ENCODE measurements at regions not wholly inside any gene's neighbourhood (a gene's known extent, or its start where the extent isn't known, plus 50 kb on each side); places are given as distances from the start of the nearest gene placed in this dataset.
"Not testable (repeated sequence)": the region's sequence is repeated elsewhere in the genome, so short reads cannot be mapped to it uniquely, and the experiment has no call there.

DNA sequence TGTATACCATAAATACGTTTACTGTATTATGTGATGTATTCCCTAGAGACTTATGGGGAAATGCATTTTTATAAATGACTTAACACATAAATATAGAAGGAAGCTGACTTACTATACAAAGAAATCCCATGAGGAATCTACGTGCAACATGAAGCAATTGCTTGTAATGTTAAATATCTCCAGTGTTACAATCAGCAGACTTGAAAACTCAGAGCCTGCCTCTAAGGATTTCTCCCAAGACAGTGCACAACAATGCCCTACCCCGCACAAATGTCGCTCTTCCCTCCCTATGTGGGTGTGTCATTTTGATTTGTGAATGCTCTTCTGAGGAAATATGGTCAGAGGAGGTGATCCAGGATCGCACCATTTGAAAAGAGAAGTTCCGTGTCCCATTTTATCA, 629.0 kb downstream of the NR2F2 start:
- no peak for DNase-seq

DNA sequence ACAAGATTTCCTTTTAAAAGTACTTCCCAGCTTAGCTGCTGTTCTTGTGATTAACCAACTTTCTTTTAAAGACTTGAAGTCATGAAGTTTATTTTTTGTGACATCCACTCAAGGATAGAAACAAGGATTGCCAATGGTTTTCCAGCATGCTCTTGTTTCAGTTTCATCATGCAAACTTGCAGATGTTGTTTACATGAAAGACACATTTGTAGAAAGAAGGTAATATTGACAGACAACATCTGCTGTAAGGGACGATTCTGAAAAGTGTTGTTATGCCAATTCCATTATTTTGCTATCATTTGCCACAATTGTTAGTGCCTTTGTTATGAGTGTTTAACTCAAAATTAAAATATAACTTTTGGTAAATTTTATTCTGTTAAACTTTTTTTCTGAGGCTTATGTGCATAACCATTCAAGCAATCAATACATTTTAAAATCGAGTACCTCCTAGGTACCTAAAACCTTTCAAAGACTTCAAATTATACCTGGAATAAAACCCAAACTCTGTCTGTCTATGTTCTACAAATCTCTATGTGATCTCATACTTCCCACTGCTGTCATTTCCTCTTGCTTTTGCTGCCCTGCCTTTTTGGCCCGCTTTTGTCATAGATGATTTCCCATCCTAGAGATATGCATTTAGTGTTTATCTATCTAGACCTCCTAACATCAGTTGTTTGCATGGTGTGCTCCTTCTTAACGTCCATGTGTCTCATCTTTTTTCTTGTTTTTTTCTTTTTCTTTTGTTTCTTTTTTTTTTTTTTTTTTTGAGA, 630.4 kb downstream of the NR2F2 start:
- DNase-seq = no peak

DNA sequence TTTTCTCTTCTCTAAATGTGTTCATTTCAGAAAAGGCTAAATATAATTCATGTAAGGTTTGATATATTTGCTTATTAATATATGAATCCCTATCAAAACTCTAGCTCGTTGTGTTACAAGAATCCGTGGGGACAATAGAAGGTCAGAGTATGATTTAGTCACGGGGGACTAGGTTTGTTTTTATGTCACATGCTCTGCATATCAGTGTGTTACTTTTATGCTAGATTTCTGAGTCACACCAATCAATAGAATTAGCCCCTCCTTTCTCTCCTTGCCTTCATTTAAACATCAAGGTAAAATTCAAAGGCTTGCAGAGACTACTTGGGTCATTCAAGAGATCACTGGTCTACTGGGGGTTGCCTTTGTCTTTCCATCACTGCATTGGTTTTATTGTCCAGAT, 636.1 kb downstream of the NR2F2 start:
- no peak for DNase-seq

DNA sequence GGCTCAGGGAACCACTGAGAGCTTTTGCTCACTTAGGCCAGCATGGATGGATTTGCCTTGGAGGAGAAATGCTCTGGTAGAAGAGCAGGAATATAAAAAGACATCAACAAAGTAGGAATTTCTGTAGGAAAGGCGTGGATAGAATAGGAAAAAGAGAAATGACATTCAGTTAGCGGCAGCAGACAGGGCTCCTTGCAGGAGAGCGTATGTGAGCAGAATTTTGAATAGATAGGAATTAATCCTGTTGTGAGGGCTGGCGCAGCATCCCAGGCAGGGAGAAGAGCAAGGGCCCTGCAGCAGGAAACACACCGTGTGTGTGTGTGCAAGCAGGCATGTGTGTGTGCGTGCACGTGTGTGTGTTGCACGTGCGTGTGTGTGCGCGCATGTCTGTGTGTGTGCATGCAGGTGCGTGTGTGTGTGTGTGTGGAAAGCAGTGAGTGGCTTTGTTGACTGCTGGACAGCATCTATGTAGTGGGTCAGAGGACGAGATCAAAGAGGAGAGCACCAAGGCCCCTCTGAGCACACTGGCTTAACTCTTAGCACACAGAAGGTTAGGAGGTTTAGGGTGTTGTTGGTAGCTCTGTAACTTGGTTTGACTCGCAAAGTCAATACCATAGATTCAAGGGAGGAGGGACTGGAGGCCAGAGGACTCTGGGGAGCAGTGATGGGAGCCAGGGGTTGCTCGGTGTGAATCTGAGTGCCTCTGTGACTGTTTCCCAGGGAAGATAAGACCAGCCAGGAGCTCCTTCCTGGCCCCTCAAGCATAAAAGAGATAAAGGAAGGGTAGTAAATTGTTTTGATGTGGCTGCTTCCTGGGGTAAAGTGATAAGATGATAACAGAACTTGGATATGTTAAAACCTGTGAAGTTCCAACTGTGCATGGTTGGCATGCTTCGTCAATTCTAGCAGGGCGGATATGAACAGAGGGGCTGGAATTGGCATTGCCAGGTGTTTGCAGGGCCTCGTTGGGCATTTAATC, 639.5 kb downstream of the NR2F2 start:
- DNase-seq = no peak

DNA sequence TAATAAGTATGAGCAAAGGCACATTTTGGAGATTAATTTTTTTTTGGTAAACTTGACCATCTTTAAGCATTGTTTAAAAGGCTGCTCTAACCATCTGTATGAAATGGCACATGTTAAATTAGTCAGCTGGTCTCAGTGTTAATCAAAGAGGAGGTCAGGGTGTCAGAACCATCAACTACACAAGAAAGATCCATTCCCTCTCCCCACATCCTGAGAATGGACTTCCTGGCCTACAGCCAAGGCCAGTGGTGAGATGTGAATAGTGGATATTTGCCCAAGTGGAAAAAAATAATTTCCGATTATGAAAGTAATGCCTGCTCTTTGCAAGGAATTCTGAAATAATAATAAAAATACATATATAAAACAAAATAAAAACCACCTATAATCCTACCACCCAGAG, 641.7 kb downstream of the NR2F2 start:
- no peak for DNase-seq

DNA sequence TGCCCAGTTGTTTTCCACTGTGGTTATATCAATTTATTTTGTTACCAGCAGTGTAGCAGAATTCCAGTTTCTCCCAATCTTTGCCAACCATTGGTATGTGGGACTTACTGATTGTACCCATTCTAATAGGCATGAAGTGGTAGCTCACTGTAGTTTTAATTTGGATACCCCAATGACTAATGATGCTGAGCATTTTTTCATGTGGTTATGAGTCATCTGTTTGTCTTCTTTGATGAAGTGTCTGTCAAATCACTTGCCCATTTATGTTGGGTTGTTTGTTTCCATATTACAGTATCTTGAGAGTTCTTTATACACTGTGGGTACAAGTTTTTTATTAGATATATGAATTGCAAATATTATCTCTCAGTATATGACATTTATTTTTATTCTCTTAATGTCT, 644.3 kb downstream of the NR2F2 start:
- no peak for DNase-seq

DNA sequence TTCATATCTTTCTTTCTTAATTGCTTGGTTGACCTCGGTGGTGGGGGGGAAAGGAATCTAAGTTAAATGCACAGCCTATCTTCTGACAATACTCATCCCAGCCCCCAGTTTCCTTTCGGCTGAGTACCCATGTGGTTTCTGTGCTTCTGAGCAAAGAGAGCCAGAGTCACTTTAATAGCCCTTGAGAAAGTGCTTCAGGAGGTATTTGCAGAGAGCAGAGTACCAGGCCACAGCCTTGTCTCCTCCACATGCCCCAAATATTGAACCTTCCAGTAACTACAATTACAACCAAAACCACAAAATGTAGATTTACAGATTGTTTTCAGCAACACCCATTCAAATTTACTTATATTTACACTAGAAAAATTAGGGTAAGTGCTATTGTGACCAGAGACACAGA, 647.4 kb downstream of the NR2F2 start:
- DNase-seq = no peak

DNA sequence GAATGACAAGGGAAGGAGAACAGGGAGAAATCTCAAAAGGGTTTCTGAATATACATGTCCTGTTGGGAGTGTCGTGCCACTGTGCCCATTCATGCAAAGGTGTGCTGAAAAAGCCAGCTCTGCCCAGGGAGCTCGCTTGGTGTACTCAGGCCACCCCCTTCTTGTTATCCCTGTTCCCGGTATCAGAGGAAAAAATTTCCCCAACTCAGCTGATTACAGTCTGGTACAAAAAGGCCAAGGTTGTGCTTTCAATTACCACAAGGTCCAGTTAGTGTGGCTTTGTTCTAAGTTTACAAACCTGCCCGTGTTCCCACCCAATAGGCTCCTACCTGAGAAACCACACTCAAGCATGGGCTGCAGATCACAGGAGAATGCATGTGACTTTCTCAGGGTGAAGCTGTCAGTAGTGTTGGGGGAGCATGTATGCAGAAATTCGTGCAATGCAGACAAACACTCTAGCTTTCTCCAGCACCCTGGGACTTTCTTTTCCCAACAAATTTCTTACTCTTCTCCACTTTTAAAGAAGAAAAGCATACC, 648.5 kb downstream of the NR2F2 start:
- no peak for DNase-seq

DNA sequence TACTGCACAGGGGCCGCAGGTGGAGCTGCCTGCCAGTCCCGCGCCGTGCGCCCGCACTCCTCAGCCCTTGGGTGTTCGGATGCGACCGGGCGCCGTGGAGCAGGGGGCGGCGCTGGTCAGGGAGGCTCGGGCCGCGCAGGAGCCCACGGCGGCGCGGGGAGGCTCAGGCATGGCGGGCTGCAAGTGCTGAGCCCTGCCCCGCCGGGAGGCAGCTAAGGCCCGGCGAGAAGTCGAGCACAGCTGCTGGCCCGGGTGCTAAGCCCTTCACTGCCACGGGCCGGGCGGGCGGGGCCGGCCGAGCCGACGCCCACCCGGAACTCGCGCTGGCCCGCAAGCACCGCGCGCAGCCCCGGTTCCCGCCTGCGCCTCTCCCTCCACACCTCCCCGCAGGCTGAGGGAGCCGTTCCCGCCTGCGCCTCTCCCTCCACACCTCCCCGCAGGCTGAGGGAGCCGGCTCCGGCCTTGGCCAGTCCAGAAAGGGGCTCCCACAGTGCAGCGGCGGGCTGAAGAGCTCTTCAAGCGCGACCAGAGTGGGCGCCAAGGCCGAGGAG, 653.7 kb downstream of the NR2F2 start:
- DNase-seq = not testable (repeated sequence)

DNA sequence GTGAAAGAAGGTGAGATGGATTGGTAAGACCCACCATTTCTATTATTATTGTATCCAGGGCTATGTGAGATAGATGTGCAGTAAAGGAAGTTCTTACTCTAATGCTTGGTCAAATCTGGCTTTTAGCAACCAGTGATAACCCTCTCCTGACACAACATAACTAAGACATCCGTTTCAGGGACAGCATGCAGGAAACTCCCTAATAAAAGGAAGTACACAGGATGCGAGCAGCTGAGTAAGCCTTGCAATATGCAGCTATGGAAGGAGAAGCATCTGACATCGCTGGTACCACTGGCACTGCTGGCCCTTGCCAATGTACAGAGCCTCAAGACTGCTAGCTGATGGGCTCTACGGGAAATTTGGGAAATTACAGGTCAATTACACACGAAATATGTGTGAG, 662.3 kb downstream of the NR2F2 start:
- DNase-seq = no peak

DNA sequence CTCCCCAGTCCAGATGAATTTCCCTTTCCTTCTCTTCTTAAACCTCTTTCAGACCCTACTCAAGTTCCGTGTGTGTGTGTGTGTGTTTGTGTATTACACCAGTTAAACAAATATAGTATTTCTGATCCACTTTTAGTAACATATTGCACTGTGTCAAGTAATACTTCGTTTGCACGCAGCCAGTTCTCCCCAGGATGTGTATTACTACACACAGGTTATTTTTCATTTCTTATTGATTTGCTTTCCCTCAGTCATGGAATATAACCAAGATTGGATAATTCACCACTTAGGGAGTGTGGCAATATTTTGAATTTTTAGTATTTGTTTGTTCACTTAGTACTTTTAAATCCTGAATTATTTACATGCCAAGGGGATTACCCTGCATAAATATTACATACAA, 667.0 kb downstream of the NR2F2 start:
- no peak for DNase-seq

DNA sequence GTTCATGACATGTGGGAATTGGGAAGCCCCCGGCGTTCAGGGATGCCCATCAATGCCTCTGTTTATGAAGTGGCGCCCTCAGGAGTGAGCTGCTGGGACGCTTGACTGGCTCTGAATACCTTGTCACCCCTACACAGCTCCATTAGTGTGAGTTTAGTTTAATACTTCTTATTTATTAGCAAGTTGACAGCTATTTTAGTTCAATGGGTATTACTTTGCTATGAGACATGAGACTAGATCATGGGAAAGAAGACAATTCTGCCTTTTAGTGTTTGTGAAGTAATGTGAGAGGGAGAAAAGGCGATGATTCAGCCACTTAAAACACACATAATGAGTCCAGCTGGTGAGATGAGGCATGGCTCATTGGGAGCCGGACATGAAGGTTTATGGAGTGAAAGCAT, 678.5 kb downstream of the NR2F2 start:
- no peak for DNase-seq

DNA sequence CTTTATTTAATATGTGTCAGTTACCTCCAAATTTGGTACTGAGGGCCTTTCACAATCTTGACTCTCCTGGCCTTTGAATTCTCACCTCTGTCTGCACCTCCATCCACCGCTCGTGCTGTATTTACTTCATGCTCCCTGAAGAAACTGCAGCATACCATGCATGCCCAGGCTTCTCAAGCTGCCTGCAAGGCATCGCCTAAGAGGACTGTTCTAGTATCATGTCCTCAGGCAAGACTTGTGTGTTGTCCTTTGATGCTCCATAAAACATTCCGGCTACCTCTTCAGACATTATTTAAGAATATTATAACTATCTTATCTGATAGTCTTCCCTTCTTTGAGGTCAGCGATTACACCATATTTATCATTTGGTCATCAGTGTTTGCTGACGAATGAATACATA, 682.5 kb downstream of the NR2F2 start:
- DNase-seq = no peak

DNA sequence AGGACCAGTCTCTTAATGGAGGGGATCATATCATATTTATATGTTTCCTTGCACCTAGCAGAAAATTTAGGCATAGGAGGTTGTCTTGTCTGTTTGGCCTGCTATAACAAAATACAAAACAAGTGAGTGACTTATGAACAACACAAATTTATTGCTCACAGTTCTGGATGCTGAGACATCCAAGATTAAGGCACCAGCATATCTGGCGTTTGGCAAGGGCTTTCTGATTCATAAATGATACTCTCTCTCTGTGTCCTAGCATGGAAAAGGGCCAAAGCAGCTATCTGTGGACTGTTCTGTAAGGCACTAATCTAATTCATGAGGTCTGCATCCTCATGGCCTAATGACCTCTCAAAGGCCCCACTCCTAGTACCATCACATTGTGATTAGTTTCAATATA, 683.0 kb downstream of the NR2F2 start:
- DNase-seq = no peak

DNA sequence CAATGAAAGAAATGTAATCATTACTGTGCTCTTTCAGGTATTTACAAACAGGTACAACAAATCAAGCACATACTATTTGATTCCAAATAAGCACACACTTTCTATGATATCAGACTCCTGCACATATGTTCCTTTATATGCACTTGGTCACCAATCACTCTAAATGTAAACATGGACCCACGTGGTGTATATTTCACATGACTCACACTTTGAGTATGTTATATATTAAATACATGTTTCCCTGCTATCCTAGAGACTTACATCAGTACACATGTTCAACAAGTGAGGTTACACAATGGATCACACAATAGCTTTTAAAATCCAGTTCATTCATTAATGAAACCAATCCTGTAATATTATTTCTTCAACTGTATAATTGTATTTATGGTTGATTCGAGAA, 683.5 kb downstream of the NR2F2 start:
- no peak for DNase-seq

DNA sequence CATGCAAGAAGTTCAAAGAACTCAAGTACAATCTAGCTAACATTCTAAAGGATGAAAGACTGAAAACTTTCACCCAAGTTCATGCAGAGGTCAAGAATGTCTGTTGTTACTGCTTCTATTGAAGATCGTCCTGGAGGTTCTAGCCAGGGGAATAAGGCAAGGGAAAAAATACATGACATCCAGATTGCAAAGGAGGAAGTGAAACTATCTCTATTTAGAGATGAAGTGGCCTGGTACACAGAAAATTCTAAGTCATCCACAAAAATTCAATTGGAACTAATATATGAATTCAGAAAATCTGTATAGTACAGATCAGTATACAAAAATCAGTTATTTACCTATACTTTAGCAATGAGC, 693.0 kb downstream of the NR2F2 start:
- DNase-seq = no peak

DNA sequence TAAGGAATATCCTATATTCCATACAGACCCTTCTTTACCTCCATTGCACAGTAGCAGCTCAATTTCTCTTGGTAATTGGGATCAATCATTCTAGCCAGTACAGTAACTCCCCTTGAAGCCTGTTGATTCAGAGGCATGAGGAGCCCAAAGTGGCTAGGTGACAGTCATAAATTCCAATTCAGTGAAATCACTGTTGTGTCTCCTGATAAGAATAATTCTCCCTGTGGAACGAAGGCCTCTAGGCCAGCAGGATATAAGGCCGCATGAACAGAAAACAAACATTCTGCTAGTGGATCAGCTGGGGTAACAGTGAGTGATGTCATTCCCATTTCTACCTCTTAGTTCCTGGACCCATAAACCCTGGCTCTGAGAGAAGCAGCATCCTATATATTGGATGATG, 696.3 kb downstream of the NR2F2 start:
- no peak for DNase-seq

DNA sequence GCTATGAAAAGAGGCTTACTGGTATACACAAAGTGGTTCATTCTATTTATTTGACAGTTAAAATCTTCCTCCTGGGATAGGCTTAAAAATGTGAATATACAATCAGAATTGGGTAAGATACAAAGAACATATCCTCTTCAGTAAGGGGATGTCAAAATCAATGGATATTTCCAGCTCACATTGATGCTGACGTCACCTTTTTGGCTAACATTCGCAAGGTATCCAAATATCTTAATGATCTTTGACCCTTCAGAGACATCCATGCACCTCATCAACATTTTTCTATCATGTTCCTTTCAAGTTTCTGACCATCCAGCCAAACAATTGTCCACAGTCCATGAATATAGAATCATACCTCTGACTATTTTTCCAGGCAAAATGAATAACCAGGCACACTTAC, 697.3 kb downstream of the NR2F2 start:
- DNase-seq = no peak

DNA sequence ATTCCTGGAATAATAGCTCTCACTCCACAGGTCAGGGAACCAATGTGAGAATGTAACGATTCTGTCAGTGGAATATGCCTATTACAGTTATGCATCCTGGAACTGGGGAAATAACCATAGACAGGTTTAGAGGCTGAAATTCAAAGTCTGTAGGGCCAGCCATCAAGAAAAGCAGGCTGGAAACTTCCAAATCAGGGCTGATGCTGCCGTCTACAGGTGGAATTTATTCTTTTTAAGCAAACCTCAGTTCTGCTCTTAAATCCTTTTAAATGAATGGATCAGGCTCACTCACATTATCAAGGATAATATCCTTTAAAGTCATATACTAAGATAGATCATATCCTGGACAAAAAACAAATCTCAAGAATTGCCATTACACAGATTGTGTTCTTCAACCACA, 699.8 kb downstream of the NR2F2 start:
- DNase-seq = no peak

DNA sequence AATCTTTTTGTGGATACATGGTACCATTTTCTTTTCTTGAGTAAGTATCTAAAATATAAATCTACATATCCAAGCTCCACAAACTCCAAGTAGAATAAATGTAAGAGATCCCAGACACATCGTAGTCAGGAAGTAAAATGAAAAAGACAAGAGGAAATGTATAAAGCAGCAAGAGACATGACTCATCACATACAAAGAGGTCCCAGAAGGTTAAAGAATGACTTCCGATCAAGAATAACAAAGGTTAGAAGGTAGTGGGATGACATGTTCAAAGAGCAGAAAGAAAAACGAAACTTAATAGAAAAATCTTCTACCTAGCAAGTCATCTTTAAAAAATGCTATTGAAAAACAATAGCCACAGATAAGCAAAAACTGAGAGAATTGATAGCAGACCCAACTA, 705.8 kb downstream of the NR2F2 start:
- DNase-seq = no peak

DNA sequence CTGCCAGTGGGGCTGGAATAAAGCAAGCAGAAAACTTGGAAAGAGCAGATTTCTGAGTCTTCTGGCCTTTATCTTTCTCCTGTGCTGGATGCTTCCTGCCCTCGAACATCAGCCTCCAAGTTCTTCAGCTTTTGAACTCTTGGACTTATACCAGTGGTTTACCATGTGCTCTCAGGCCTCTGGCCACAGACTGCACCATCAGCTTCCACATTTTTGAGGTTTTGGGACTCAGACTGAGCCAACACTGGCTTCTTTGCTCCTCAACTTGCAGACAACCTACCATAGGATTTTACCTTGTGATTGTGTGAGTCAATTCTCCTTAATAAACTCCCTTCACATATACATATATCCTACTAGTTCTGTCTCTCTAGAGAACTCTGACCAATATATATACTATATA, 706.6 kb downstream of the NR2F2 start:
- DNase-seq = no peak

DNA sequence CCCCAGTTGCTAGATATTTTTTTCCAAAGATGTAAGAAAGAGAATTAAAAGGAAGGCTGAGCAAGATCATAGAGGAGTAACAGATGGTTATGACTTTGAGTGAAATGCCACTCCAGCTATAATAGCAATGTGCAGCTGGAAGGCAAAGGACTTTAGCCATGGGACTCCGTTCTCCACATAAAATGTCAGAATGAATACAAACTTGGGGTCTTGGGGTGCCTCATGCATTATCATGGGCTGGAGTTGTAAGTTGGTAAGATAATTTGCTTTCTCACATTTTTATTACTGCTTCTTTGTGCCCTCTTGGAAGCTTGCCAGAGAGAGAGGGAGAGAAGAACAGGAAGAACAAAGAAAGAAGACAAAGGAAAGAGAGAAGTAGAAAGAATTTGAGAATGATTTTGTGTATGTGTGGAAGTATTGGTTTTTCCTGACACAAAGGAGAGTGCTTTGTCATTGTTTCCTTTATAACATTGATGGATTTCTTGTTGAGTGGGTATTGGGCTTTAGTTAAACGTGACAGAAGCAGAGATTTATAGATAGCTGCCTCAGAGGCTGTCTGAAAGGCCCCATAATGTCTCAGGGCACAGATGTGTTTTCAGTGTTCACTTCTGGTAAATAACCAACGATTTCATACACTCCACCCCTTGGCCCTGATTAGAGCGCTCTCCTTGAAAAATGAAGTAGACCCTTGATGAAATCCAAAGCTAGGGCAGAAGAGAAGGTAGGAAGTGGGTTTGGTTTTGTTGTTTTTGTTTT, 715.3 kb downstream of the NR2F2 start:
- no peak for DNase-seq

DNA sequence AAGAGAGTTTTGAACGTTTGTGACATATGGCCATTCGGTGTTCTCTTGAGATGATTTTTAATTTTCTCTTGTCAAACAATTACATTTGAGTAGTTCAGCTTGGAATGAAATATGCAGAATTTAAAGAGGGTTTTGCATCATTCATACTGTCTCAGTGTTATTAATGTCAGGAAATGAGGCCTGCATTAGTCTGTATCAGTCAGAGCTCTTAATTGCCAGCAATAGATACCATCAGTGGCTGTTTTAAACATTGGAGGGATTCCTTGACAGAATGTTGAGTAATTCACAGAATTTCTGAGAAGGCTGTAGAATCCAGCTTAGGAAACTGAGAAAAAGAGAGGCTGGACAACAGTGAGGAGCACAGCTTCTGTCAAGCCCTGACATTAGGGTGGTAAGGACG, 722.0 kb downstream of the NR2F2 start:
- DNase-seq = no peak
